OCI-LY7 (cell line): ENCODE measurements at regions not wholly inside any gene's neighbourhood (a gene's known extent, or its start where the extent isn't known, plus 50 kb on each side); places are given as distances from the start of the nearest gene placed in this dataset.
"Not testable (repeated sequence)": the region's sequence is repeated elsewhere in the genome, so short reads cannot be mapped to it uniquely, and the experiment has no call there.

ENCODE experiments used
- EZH2phosphoT487 ChIP-seq: fragments of 200-600 bp; sonication (generic); IDR thresholded peaks from 2 replicates; pipeline ENCODE4 v1.6.1; 2018; ENCODE audit warnings: low read depth, borderline replicate concordance, mild to moderate bottlenecking, mixed run types, antibody characterized with exemption, low read length, moderate library complexity, mixed read lengths
- TF ChIP-seq, protein P1 (sequence below): fragments of 200-600 bp; sonication (generic); conservative IDR thresholded peaks from 2 replicates; pipeline ENCODE4 v1.5.1; 2014; ENCODE audit warnings: mild to moderate bottlenecking, antibody characterized with exemption, low read length, moderate library complexity, mixed read lengths

DNA sequence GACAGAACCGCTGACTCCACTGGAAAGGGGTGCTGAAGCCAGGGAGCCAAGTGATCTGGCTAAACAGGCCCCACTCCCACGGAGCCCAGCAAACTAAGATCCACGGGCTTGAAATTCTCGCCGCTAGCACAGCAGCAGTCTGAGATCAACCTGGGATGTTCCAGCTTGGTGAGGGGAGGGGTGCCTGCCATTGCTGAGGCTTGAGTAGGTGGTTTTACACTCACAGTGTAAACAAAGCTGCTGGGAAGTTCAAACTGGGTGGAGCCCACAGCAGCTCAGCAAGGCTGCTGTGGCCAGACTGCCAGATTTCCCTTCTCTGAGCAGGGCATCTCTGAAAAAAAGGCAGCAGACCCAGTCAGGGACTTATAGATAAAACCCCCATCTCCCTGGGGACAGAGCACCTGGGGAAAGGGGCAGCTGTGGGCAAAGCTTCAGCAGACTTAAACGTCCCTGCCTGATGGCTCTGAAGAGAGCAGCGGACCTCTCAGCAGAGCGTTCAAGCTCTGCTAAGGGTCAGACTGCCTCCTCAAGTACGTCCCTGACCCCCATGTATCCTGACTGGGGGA is 101.8 kb downstream of the HNRNPD start:
- TF ChIP-seq, protein P1, sequence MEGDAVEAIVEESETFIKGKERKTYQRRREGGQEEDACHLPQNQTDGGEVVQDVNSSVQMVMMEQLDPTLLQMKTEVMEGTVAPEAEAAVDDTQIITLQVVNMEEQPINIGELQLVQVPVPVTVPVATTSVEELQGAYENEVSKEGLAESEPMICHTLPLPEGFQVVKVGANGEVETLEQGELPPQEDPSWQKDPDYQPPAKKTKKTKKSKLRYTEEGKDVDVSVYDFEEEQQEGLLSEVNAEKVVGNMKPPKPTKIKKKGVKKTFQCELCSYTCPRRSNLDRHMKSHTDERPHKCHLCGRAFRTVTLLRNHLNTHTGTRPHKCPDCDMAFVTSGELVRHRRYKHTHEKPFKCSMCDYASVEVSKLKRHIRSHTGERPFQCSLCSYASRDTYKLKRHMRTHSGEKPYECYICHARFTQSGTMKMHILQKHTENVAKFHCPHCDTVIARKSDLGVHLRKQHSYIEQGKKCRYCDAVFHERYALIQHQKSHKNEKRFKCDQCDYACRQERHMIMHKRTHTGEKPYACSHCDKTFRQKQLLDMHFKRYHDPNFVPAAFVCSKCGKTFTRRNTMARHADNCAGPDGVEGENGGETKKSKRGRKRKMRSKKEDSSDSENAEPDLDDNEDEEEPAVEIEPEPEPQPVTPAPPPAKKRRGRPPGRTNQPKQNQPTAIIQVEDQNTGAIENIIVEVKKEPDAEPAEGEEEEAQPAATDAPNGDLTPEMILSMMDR: not testable (repeated sequence)
- not testable (repeated sequence) for TF ChIP-seq EZH2phosphoT487
